ENCODE measurements at regions not wholly inside any gene's neighbourhood (a gene's known extent, or its start where the extent isn't known, plus 50 kb on each side); places are given as distances from the start of the nearest gene placed in this dataset.

DNA sequence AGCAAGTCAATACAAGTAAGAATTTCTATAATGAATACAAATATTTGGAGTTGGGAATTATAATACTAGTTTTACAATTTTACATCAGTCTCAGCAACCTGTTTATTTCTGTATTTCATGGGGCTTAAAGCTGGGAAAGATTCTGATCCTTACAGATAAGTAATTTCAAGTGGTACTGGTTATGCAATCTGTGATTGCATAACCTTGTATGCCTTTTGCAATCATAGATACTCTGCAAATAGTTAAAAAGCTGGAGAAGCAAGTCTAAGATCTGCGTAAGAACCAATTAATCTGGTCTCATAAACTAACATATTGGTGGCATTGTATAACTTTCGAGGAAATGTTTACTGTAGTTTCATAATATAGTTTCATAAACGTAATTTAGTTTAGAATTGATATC lies 198.3 kb upstream of the PGR start:
- TF ChIP-seq CTCF (optimal IDR thresholded peaks at IDR 0.05 in 1 of 3, IDR thresholded peaks at IDR 0.05 in 1 of 3, conservative IDR thresholded peaks at IDR 0.05 in 1 of 3; ENCODE audit: extremely low read depth in 1 of 3, insufficient read depth in 2 of 3, low read length in 3 of 3): no peak
- TF ChIP-seq EZH2 (IDR thresholded peaks at IDR 0.05; ENCODE audit: low read length): no peak
